KMS-11 (cell line): ENCODE measurements at regions not wholly inside any gene's neighbourhood (a gene's known extent, or its start where the extent isn't known, plus 50 kb on each side); places are given as distances from the start of the nearest gene placed in this dataset.
A peak's percentile ranks its signal among the peaks of the same experiment; 100 is the strongest.

Experiments used
- H2AFZ ChIP-seq: fragments of 200-600 bp; sonication (generic); 2 replicates; pipeline ENCODE4 v1.6.1; 2016; ENCODE audit warnings: antibody characterized with exemption, mixed run types, low read depth
- H3K27ac ChIP-seq: fragments of 200-600 bp; sonication (generic); 2 replicates; pipeline ENCODE4 v1.6.1; 2016; ENCODE audit warnings: mild to moderate bottlenecking, mixed run types
- H3K27me3 ChIP-seq: fragments of 200-600 bp; sonication (generic); 2 replicates; pipeline ENCODE4 v1.6.1; 2017; ENCODE audit warnings: mild to moderate bottlenecking, low read depth, mixed run types, moderate library complexity; ENCODE audit not compliant: insufficient read depth
- H3K36me3 ChIP-seq: fragments of 200-600 bp; sonication (generic); 2 replicates; pipeline ENCODE4 v1.6.1; 2017; ENCODE audit warnings: mild to moderate bottlenecking, mixed run types; ENCODE audit not compliant: insufficient read depth
- H3K4me1 ChIP-seq: fragments of 200-600 bp; sonication (generic); 2 replicates; pipeline ENCODE4 v1.6.1; 2016; ENCODE audit warnings: mild to moderate bottlenecking, low read depth, mixed run types; ENCODE audit not compliant: poor library complexity, severe bottlenecking
- H3K4me2 ChIP-seq: fragments of 200-600 bp; sonication (generic); 2 replicates; pipeline ENCODE4 v1.7.0; 2016; ENCODE audit warnings: mild to moderate bottlenecking, mixed run types
- H3K4me3 ChIP-seq: fragments of 200-600 bp; sonication (generic); IDR thresholded peaks from 2 replicates; pipeline ENCODE4 v1.6.1; 2017; ENCODE audit warnings: low read depth, low read length, mixed read lengths; ENCODE audit not compliant: insufficient read depth
- H3K79me2 ChIP-seq: fragments of 200-600 bp; sonication (generic); 2 replicates; pipeline ENCODE4 v1.6.1; 2016; ENCODE audit warnings: low read depth, mixed run types; ENCODE audit not compliant: insufficient read depth
- H3K9ac ChIP-seq: fragments of 200-600 bp; sonication (generic); 2 replicates; pipeline ENCODE4 v1.6.1; 2016; ENCODE audit warnings: mild to moderate bottlenecking, mixed run types
- H4K20me1 ChIP-seq: fragments of 200-600 bp; sonication (generic); 2 replicates; pipeline ENCODE4 v1.6.1; 2016; ENCODE audit warnings: mild to moderate bottlenecking, mixed run types; ENCODE audit not compliant: insufficient read depth
- TF ChIP-seq, protein P1 (sequence below): fragments of 200-600 bp; sonication (generic); conservative IDR thresholded peaks from 2 replicates; pipeline ENCODE4 v1.6.1; 2017; ENCODE audit warnings: low read depth, mild to moderate bottlenecking, antibody characterized with exemption, low read length, moderate library complexity, mixed read lengths

DNA sequence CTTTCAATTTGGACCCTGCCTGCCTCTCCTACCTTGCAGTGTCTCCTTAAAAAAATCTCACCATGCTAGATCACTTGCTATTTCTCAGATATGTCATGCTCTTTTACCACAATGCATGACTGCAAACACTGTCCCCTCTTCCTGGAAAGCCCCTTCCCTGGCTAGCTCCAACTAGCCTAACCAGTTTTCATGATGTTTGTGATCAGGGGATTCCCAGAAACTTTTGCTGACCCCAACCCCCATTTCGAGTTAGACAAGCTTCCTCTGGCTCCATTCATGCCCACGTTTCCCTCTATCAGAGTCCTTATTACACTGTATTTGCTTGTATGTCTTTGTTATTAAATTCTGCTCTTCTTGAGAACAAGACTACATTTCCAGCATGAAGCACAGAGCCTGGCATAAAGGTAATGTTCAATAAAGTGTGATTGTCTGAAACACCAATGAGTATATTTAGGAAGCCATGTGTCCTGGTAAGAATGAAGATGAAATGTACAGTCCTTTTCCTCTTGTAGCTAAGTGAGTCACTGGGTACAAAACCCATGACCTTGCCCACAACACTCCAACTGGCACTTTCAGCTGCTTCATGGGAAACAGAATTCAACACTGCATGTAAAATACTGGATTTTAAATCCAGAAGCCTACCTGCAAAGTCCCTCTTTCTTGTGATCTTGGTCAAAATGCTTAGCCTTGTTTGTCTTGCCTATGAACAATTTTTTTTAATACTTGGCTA lies 62.0 kb upstream of the ATL2 start:
- Histone ChIP-seq H3K4me2 (peak overlapping the region; percentile 46), H3K27ac (peak overlapping the region; percentile 51)
- TF ChIP-seq, protein P1, sequence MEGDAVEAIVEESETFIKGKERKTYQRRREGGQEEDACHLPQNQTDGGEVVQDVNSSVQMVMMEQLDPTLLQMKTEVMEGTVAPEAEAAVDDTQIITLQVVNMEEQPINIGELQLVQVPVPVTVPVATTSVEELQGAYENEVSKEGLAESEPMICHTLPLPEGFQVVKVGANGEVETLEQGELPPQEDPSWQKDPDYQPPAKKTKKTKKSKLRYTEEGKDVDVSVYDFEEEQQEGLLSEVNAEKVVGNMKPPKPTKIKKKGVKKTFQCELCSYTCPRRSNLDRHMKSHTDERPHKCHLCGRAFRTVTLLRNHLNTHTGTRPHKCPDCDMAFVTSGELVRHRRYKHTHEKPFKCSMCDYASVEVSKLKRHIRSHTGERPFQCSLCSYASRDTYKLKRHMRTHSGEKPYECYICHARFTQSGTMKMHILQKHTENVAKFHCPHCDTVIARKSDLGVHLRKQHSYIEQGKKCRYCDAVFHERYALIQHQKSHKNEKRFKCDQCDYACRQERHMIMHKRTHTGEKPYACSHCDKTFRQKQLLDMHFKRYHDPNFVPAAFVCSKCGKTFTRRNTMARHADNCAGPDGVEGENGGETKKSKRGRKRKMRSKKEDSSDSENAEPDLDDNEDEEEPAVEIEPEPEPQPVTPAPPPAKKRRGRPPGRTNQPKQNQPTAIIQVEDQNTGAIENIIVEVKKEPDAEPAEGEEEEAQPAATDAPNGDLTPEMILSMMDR = no peak

DNA sequence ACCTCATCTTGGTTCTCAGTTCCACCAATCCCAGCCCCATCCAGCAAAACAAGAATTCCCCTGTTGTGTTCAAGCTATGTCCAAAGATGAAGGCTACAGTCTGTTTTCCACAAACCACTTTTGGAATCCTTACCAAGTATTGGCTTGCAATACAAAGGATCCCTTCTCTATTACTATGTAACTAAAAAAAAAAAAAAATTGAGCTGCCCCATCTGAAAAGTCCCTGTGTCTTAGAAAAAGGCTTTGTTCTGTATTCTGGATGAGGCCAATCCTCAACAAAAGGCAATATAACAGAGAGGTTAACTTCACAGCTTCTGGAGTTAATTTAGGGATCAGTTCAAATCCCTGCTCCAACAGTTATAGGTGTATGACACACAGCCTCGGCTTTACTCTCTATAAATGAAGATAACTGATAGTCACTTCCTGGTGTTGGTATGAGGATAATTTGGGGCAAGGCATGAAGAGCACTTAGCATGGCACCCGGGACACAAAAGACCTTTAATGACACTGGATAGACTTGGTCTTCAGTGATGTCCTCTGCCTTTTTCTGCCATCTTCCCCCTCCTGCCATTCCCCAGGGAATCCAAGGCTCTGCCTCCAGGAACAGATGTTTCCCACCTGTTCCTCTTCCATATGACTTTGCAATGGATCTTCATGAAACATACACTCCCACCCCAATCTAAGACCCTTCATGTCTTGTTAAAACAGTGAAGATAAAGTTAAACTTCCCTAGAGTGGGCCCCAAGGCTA lies 61.2 kb upstream of the ATL2 start:
- Histone ChIP-seq H3K27ac (peak overlapping the region; percentile 51), H3K79me2 (no peaks in the 10 kb centered on the region), H3K9ac (peak overlapping the region; percentile 10; the same call in 1 of the 2 replicates), H3K4me1 (peaks cover 26% of the 10 kb centered on the region), H3K4me2 (peak overlapping the region; percentile 46), H4K20me1 (no peaks in the 10 kb centered on the region), H3K36me3 (no peaks in the 10 kb centered on the region), H2AFZ (peak overlapping the region; percentile 77), H3K4me3 (no peak overlapping the region), H3K27me3 (no peaks in the 10 kb centered on the region)
- TF ChIP-seq, protein P1 = no peak

More for the DNA sequence above, 62.0 kb upstream of the ATL2 start:
- Histone ChIP-seq H3K36me3 (no peaks in the 10 kb centered on the region), H3K27me3 (no peaks in the 10 kb centered on the region), H4K20me1 (no peaks in the 10 kb centered on the region), H3K4me1 (peaks cover 26% of the 10 kb centered on the region), H3K9ac (peak overlapping the region; percentile 10; the same call in 1 of the 2 replicates), H3K4me3 (no peak overlapping the region), H2AFZ (peak overlapping the region; percentile 77), H3K79me2 (no peaks in the 10 kb centered on the region)

DNA sequence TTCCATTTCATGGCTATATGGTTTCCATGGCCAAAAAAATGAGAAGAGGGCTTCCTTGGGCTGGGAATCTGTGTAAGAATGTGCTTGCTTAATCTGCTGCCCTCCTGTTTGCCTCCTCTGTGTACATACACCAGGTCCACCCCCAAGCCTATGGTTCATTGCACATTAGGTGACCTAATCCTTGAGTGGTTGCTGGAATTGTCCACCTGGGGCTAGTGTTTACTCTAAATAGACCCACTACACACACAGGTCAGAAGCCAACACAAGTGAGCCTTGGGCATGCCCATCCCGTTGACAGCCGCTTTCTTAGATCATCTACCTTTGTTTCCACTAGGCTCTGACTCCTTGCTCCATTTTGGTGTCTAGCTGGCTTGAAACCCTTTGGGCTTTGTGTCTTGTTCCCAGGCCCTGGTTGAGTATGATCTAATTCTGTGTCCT lies 59.2 kb upstream of the ATL2 start:
- Histone ChIP-seq H3K27me3 (no peaks in the 10 kb centered on the region), H3K79me2 (no peaks in the 10 kb centered on the region), H3K9ac (no peak overlapping the region), H3K4me3 (no peak overlapping the region), H4K20me1 (no peaks in the 10 kb centered on the region), H3K36me3 (no peaks in the 10 kb centered on the region), H3K27ac (no peak overlapping the region), H3K4me1 (peaks cover 26% of the 10 kb centered on the region), H2AFZ (no peak overlapping the region), H3K4me2 (no peak overlapping the region)
- TF ChIP-seq, protein P1 = no peak

DNA sequence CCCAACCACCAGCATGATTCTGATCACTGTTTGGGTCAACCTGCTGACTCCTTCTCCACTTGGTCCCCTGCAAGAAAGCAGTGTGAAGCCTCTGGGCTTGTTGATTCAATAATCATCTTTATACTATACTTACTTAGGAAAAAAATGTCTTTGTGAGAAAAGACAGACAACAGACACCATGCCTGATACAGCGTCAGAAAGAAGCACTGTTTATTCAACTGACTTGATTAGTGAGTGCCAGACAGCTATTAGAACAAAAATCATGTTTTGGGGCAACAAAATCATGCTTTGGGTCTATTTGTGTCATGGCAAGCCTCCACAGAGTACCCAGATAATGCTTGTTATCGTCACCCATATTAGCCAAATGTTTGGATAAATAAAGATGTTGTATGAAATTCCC lies 58.7 kb upstream of the ATL2 start:
- Histone ChIP-seq H3K27ac (no peak overlapping the region), H2AFZ (no peak overlapping the region), H3K4me2 (no peak overlapping the region), H3K27me3 (no peaks in the 10 kb centered on the region), H3K4me1 (peaks cover 26% of the 10 kb centered on the region), H3K4me3 (no peak overlapping the region), H3K36me3 (no peaks in the 10 kb centered on the region), H3K9ac (no peak overlapping the region), H4K20me1 (no peaks in the 10 kb centered on the region), H3K79me2 (no peaks in the 10 kb centered on the region)
- TF ChIP-seq, protein P1 = no peak
